ENCODE measurements at regions not wholly inside any gene's neighbourhood (a gene's known extent, or its start where the extent isn't known, plus 50 kb on each side); places are given as distances from the start of the nearest gene placed in this dataset.

DNA sequence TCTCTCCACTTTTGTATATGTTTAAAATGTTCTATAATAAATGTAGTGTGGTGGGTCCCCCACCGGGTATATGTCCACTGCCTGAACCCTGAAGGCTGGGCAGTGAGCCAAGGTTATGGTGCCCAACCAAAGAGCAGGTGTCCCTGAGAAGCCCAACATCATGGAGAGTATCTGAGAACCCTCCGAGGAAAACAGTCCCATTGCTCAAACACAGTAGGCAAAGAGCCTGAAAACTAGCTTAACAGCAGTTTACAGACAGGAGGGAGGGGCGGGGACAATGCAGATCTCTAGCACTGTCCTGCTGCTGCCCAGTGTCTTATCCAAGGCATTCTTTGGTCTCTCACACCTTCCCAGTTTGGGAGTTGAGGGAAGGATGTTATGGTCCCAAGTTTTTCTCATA, 91.0 kb downstream of the TMPRSS5 start:
- TF ChIP-seq EZH2phosphoT487 (IDR thresholded peaks at IDR 0.05; ENCODE audit: borderline replicate concordance) (no peak), YY1 (IDR thresholded peaks at IDR 0.05; ENCODE audit: extremely low read depth, insufficient replicate concordance, low read depth, low read length) (no peak), TCF7L2 (IDR thresholded peaks at IDR 0.05; ENCODE audit: borderline replicate concordance, extremely low read depth, insufficient read depth, insufficient read length) (no peak), POLR2A (IDR thresholded peaks at IDR 0.05; ENCODE audit: borderline replicate concordance, extremely low read depth, insufficient read depth, insufficient read length) (no peak), SRF (IDR thresholded peaks at IDR 0.05; ENCODE audit: low read depth) (no peak)
- TF ChIP-seq, protein P1, sequence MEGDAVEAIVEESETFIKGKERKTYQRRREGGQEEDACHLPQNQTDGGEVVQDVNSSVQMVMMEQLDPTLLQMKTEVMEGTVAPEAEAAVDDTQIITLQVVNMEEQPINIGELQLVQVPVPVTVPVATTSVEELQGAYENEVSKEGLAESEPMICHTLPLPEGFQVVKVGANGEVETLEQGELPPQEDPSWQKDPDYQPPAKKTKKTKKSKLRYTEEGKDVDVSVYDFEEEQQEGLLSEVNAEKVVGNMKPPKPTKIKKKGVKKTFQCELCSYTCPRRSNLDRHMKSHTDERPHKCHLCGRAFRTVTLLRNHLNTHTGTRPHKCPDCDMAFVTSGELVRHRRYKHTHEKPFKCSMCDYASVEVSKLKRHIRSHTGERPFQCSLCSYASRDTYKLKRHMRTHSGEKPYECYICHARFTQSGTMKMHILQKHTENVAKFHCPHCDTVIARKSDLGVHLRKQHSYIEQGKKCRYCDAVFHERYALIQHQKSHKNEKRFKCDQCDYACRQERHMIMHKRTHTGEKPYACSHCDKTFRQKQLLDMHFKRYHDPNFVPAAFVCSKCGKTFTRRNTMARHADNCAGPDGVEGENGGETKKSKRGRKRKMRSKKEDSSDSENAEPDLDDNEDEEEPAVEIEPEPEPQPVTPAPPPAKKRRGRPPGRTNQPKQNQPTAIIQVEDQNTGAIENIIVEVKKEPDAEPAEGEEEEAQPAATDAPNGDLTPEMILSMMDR (IDR thresholded peaks at IDR 0.05 in 2 of 3, conservative IDR thresholded peaks at IDR 0.05 in 1 of 3; ENCODE audit: borderline replicate concordance in 1 of 3, insufficient read depth in 1 of 3, low read depth in 2 of 3, low read length in 2 of 3), result no peak
- TF ChIP-seq, protein P2, sequence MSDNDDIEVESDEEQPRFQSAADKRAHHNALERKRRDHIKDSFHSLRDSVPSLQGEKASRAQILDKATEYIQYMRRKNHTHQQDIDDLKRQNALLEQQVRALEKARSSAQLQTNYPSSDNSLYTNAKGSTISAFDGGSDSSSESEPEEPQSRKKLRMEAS (IDR thresholded peaks at IDR 0.05), result no peak

Data from HCT116 (cell line).